ENCODE measurements at regions not wholly inside any gene's neighbourhood (a gene's known extent, or its start where the extent isn't known, plus 50 kb on each side); places are given as distances from the start of the nearest gene placed in this dataset.

- no peak for TF ChIP-seq POLR2AphosphoS5 (IDR thresholded peaks at IDR 0.05; ENCODE audit: low read depth, low read length)
- TF ChIP-seq CTCF (IDR thresholded peaks at IDR 0.05) = no peak
Measured at GRCh38 chr3:72290859-72291638, 506.1 kb upstream of the PROK2 start.
